HCT116 (cell line): ENCODE measurements at regions not wholly inside any gene's neighbourhood (a gene's known extent, or its start where the extent isn't known, plus 50 kb on each side); places are given as distances from the start of the nearest gene placed in this dataset.

Experiments
- ATAC-seq: fragments of 200-7000 bp; cut with Tn5 transposase; 2 replicates; pipeline ENCODE4 v1.9.1; 2020; ENCODE audit warnings: mild to moderate bottlenecking, moderate library complexity
- BruUV-seq: library from RNA; stranded (reverse); fragments of 400-500 nt; replicated peaks from 2 replicates; lab custom pipeline; 2021; lab: Mats Ljungman, UMichigan
- CTCF ChIA-PET: fragments of 300-600 bp; sonication (Branson Sonifier 250); formaldehyde crosslinking; loops from one replicate; lab custom pipeline; 2021; ENCODE audit warnings: antibody characterized with exemption; lab: Charles Lee
- POLR2A ChIA-PET: fragments of 300-600, 350-600 bp; sonication (Branson Sonifier 250); formaldehyde crosslinking; loops from one replicate; lab custom pipeline; 2021; ENCODE audit warnings: antibody characterized with exemption; lab: Charles Lee
- RAD21 ChIA-PET, 2 experiments: fragments of 300-600 bp; sonication (Branson Sonifier 250); formaldehyde crosslinking; loops; one replicate each; lab custom pipeline; 2023; ENCODE audit warnings: low total read pairs in 2 of 2; ENCODE audit not compliant: uncharacterized antibody in 2 of 2, unreplicated experiment in 2 of 2, low non-redundant PET in 1 of 2; lab: Charles Lee
- DNase-seq: peaks from one replicate; pipeline ENCODE4 v3.0.0-alpha.2; 2010; ENCODE audit warnings: low read depth, low spot score
- H2AFZ ChIP-seq: fragments of 200-600 bp; shearing (Covaris generic), sonication (generic); 2 replicates; pipeline ENCODE4 v1.6.1; 2017; ENCODE audit warnings: low read depth, mixed run types, mixed read lengths, antibody characterized with exemption, low read length; ENCODE audit not compliant: poor library complexity, severe bottlenecking
- H3K27ac ChIP-seq: 2 replicates; pipeline ENCODE4 v1.5.1; 2012; ENCODE audit warnings: low read depth, low read length
- H3K27me3 ChIP-seq: fragments of 200-600 bp; sonication (generic); 2 replicates; pipeline ENCODE4 v1.6.1; 2016; ENCODE audit warnings: mixed run types, low read length, mixed read lengths; ENCODE audit not compliant: insufficient read depth
- H3K36me3 ChIP-seq, 2 experiments: fragments of 200-500 bp in 1 of 2; fragments of 200-600 bp in 1 of 2; sonication (Bioruptor generic) in 1 of 2; sonication (generic) in 1 of 2; 2 replicates each; pipeline versions ENCODE4 v1.5.1 to v1.6.1; 2014 to 2016; ENCODE audit warnings: low read length in 2 of 2, inconsistent platforms in 1 of 2, mixed read lengths in 1 of 2, mixed run types in 1 of 2; ENCODE audit not compliant: insufficient read depth in 2 of 2, control insufficient read depth in 1 of 2
- H3K4me1 ChIP-seq, 2 experiments: fragments of 200-600 bp in 1 of 2; sonication (generic) in 1 of 2; 2 replicates each; pipeline versions ENCODE4 v1.5.1 to v1.6.1; 2012 to 2017; ENCODE audit warnings: low read length in 2 of 2, inconsistent platforms in 1 of 2, mild to moderate bottlenecking in 1 of 2, mixed read lengths in 1 of 2, mixed run types in 1 of 2, moderate library complexity in 1 of 2; ENCODE audit not compliant: insufficient read depth in 2 of 2, control insufficient read depth in 1 of 2
- H3K4me2 ChIP-seq: fragments of 200-600 bp; sonication (generic); 2 replicates; pipeline ENCODE4 v1.6.1; 2017; ENCODE audit warnings: mixed run types, low read length, mixed read lengths
- H3K4me3 ChIP-seq, 2 experiments: fragments of 200-600 bp in 1 of 2; sonication (generic) in 1 of 2; replicated peaks in 1 of 2; 2 replicates each; pipeline ENCODE4 v1.5.1; 2011 to 2016; ENCODE audit warnings: low read length in 2 of 2, control low read depth in 1 of 2, low read depth in 1 of 2, mild to moderate bottlenecking in 1 of 2, mixed read lengths in 1 of 2, mixed run types in 1 of 2
- H3K79me2 ChIP-seq: fragments of 200-600 bp; sonication (generic); 2 replicates; pipeline ENCODE4 v1.6.1; 2017; ENCODE audit warnings: mild to moderate bottlenecking, mixed run types, low read length, moderate library complexity, mixed read lengths; ENCODE audit not compliant: insufficient read depth
- H3K9ac ChIP-seq: fragments of 200-600 bp; sonication (generic); 2 replicates; pipeline ENCODE4 v1.6.1; 2016; ENCODE audit warnings: low read length, mixed read lengths
- H3K9me2 ChIP-seq: fragments of 200-600 bp; sonication (generic), shearing (Covaris generic); 2 replicates; pipeline ENCODE4 v1.6.1; 2017; ENCODE audit warnings: mixed run types, mild to moderate bottlenecking, moderate library complexity; ENCODE audit not compliant: insufficient read depth
- H3K9me3 ChIP-seq, 2 experiments: fragments of 200-500 bp in 1 of 2; fragments of 200-600 bp in 1 of 2; sonication (Bioruptor generic) in 1 of 2; sonication (generic) in 1 of 2; 2 replicates each; pipeline ENCODE4 v1.6.1; 2014 to 2017; ENCODE audit warnings: low read length in 2 of 2, mixed read lengths in 2 of 2, inconsistent platforms in 1 of 2, low read depth in 1 of 2, mild to moderate bottlenecking in 1 of 2, mixed run types in 1 of 2, moderate library complexity in 1 of 2; ENCODE audit not compliant: control insufficient read depth in 1 of 2, insufficient read depth in 1 of 2
- H4K20me1 ChIP-seq: fragments of 200-600 bp; sonication (generic), shearing (Covaris generic); 2 replicates; pipeline ENCODE4 v1.6.1; 2017; ENCODE audit warnings: mixed run types, mild to moderate bottlenecking, moderate library complexity; ENCODE audit not compliant: insufficient read depth
- CBX3 ChIP-seq: IDR thresholded peaks from 2 replicates; pipeline ENCODE4 v1.6.1; 2012; ENCODE audit warnings: low read depth
- CEBPB ChIP-seq: IDR thresholded peaks from 2 replicates; pipeline ENCODE4 v1.6.1; 2012; ENCODE audit warnings: low read depth
- ELF1 ChIP-seq: IDR thresholded peaks from 2 replicates; pipeline ENCODE4 v1.6.1; 2012; ENCODE audit warnings: low read depth, borderline replicate concordance
- JUND ChIP-seq: IDR thresholded peaks from 2 replicates; pipeline ENCODE4 v1.6.1; 2012
- POLR2A ChIP-seq: IDR thresholded peaks from 2 replicates; pipeline ENCODE4 v1.7.0; 2011; ENCODE audit warnings: borderline replicate concordance; ENCODE audit not compliant: insufficient read depth, insufficient read length; ENCODE audit errors: extremely low read depth
- RAD21 ChIP-seq: IDR thresholded peaks from 2 replicates; pipeline ENCODE4 v1.6.1; 2012; ENCODE audit warnings: low read depth, mild to moderate bottlenecking
- SIN3A ChIP-seq: IDR thresholded peaks from 2 replicates; pipeline ENCODE4 v1.6.1; 2012; ENCODE audit warnings: low read depth
- SP1 ChIP-seq: IDR thresholded peaks from 2 replicates; pipeline ENCODE4 v1.6.1; 2012; ENCODE audit warnings: low read depth
- TCF7L2 ChIP-seq: IDR thresholded peaks from 2 replicates; pipeline ENCODE4 v1.7.0; 2011; ENCODE audit warnings: borderline replicate concordance, inconsistent platforms; ENCODE audit not compliant: insufficient read depth, insufficient read length; ENCODE audit errors: extremely low read depth
- ZBTB33 ChIP-seq: IDR thresholded peaks from 2 replicates; pipeline ENCODE4 v1.6.1; 2011; ENCODE audit warnings: mild to moderate bottlenecking, low read length, moderate library complexity; ENCODE audit not compliant: insufficient replicate concordance; ENCODE audit errors: extremely low read depth
- ZNF274 ChIP-seq: fragments of 200-500 bp; sonication (Bioruptor generic); IDR thresholded peaks from 2 replicates; pipeline ENCODE4 v1.6.1; 2014; ENCODE audit warnings: mild to moderate bottlenecking, low read depth, low read length, inconsistent platforms
- intact Hi-C: fragments of 100-400 bp; cut with micrococcal nuclease; formaldehyde crosslinking; loops from 2 replicates; pipeline ENCODE4 v1.10.0; 2022
- TF ChIP-seq, protein P1 (sequence below): IDR thresholded peaks from 2 replicates; pipeline ENCODE4 v1.6.1; 2012

DNA sequence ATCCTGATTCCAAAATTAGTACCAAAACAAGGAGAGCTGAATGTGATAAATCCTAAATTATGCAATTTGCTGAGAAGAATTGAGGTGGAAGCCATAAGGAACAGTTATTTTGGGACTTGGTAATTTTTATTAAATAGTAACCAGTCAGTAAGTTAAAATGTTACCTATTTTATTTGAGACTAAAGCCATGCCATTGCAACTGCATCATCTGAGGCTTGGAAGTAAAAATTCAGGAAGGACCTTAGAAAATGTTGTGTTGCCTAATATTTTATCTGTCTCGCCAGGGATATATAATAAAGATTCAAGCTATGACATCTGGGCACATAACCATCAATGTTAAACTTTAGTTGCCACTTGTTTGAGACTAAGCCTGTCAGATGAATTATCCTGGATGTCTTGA is 341.3 kb upstream of the MAGEB16 start:
- no peaks in the 10 kb centered on the region for H4K20me1 ChIP-seq
- BruUV-seq: no TSS peak
- no peak for ATAC-seq

More for the DNA sequence above, 341.3 kb upstream of the MAGEB16 start:
- TF ChIP-seq ZNF274 (no peak), TCF7L2 (no peak), SP1 (no peak), JUND (no peak), POLR2A (no peak), RAD21 (no peak), ZBTB33 (no peak), ELF1 (no peak), CBX3 (no peak), CEBPB (no peak), SIN3A (no peak)
- TF ChIP-seq, protein P1, sequence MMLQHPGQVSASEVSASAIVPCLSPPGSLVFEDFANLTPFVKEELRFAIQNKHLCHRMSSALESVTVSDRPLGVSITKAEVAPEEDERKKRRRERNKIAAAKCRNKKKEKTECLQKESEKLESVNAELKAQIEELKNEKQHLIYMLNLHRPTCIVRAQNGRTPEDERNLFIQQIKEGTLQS: no peak
- DNase-seq: no peak
- Histone ChIP-seq H3K27me3 (no peaks in the 10 kb centered on the region), H3K9me2 (no peaks in the 10 kb centered on the region), H3K36me3 (no peaks in the 10 kb centered on the region), H3K4me3 (no peak overlapping the region), H3K27ac (no peak overlapping the region), H3K9ac (no peak overlapping the region), H3K79me2 (no peaks in the 10 kb centered on the region), H3K9me3 (no peaks in the 10 kb centered on the region), H3K4me1 (no peaks in the 10 kb centered on the region), H2AFZ (no peak overlapping the region), H3K4me2 (no peak overlapping the region)
- RAD21 ChIA-PET: no interaction called here
- intact Hi-C loops: no loop called here
- CTCF ChIA-PET: no interaction called here
- POLR2A ChIA-PET: no interaction called here
